HT1080 (cell line): ENCODE measurements at regions not wholly inside any gene's neighbourhood (a gene's known extent, or its start where the extent isn't known, plus 50 kb on each side); places are given as distances from the start of the nearest gene placed in this dataset.
A peak's percentile ranks its signal among the peaks of the same experiment; 100 is the strongest.
"Not testable (repeated sequence)": the region's sequence is repeated elsewhere in the genome, so short reads cannot be mapped to it uniquely, and the experiment has no call there.

Source experiments
- DNase-seq: peaks from one replicate; pipeline ENCODE4 v3.0.0-alpha.2; 2015; ENCODE audit warnings: low read depth

- DNase-seq: not testable (repeated sequence)
Measured at GRCh38 chr4:77366876-77367275, 209.9 kb downstream of the CCNG2 start.

DNA sequence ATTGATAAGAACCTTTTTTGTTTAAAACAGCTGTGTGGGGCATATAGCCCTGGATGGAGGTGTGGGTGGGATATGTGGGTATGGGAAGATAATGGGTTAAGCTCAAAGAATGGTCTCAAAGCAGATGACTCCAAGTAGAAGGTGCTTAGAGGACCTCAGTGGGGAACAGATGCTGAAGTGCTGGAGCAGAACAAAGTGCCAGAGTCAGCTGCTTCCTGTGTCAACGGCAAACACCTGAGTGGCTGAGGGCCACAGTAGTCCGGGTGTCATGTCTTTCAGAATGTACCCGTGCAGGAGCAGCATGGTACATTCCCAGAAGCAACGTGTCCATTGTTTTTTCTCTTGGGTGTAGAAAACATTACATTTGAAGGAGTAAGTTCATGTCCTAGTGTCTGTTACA lies 210.6 kb downstream of the CCNG2 start:
- DNase-seq: no peak

DNA sequence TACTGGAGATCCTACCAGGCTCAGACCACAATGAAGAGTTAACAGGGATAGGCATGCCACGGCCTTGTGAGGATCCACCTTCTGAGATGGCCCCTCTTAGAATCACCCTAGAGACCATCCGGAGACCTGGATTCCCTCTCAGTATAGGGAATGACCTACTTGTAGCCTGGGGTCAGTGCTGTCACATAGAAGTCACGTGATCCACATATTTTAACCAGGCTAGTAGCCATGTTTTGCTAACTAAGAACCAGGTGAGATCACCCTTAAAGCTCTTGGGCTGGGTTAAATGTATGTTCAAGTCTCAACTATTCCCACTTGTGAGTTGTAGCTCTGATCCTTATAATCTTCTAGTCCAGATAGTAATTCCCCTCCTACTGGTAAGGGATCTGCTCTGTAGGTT lies 215.4 kb downstream of the CCNG2 start:
- DNase-seq: no peak

DNA sequence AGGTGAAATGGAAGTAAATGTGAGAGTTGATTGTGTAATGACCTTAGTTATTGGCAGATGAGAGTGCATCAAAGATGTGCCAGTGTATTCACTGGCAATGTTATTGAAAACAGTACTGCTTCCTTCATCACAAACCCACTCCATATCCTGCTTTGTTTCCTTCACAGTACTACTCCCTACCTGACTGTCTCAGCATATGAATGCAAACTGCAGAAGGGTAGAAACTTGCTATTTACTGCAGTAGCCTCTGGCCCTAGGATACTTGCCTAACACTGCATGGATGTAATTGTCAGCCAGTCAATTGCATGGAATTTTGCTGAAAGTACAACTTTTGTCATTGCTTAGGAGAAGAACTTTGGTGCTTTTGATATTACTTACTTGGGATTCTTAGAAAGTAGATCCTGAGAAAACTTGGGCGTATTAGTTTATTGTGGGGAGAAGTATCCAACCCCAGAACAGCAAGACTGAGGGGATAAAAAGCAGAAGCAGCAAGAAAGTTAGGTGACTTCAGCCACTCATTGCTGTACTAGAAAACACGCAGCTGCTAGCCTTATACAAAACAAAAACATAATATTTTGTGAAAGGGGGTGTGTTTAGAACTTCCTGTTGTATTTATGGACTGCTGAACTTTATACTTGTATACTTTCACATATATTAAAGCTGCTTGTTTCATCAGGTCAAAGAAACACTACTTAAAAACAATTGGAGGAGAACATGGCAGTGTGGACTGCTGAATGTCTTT lies 219.0 kb downstream of the CCNG2 start:
- DNase-seq: no peak

- DNase-seq: no peak
Measured at GRCh38 chr4:77376788-77377460, 219.9 kb downstream of the CCNG2 start.

DNA sequence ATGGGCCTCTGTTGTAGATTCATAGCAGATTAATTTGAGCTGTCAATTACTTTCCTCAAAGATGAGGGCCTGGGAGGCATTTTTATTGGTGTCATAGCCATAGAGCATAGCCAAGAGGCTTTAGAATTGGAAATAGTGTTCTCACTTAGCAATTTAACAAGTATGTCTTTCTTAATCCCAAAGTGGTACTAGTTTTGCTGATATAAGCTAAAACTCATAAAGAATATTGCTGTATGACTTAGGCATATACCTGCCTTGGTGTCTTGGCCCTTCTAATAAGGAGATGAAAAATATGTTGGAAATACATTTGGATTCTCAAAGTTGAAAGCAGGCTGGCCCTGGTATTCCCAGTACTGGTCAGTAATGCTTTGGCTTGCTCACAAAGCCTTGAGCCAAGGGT lies 221.5 kb upstream of the CXCL13 start:
- DNase-seq: no peak

DNA sequence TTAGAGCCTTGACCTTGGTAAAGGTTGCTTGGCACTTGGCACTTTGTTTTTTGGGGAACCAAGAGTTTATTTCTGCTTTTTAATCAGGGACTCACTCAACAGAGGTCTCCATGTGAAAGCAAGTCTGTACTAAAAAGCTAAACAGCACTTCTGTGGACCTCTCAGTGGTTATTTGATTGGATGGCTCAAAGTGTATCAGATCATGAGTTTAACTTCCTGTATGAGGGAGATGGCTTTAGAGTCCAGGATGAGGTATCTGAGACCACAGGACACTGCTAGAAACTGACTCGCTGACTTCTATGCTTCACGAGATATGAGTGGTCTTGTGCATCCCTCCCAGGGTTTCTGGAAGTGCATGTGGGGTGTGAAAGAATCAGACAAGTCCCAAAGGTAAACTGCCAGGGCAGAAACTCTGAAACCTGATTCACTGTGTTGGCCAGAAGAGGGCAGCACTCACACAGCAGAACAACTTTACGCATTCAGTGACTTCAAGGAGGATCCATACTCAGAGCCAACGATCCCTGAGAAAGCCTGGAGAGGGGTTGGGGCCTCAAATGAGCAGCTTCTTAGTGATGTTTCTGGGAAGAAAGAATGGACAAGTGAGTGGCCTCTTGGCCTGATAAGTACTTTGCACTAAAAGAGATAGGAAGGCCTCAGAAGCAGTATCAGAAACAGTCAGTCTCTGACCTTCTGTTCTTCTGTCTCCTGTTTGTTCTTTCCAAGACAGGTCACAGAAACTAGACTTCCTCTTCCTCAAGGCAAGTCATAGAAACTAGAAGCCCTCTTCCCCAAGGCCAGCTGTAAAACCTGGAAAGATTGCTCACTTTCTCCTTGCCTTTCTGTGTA lies 220.3 kb upstream of the CXCL13 start:
- DNase-seq: peak; percentile 46

DNA sequence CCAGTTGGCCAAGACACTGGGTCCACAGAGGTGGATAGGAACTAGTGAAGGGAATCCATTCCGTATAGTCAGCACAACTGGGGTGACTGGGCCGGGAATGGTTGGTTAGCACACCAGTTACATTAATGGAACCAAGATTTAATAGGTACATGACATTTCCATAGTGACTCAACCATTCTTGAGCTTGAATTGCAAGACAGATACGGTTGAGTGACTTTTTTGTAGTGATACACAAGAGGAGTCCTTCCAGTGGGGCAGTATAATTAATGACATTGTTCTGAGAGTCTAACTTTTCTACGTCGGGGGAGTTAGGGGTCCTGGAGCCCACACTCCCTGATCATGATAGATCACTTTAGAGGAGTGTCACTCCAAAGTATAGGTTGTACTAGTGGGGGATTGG lies 211.6 kb upstream of the CXCL13 start:
- DNase-seq: no peak

- no peak for DNase-seq
Measured at GRCh38 chr4:77395481-77395880, 210.1 kb upstream of the CXCL13 start.

- DNase-seq: no peak
Measured at GRCh38 chr4:77398256-77398655, 207.4 kb upstream of the CXCL13 start.

GRCh38 chr4:77399831-77400230 lies 205.8 kb upstream of the CXCL13 start:
- no peak for DNase-seq

DNA sequence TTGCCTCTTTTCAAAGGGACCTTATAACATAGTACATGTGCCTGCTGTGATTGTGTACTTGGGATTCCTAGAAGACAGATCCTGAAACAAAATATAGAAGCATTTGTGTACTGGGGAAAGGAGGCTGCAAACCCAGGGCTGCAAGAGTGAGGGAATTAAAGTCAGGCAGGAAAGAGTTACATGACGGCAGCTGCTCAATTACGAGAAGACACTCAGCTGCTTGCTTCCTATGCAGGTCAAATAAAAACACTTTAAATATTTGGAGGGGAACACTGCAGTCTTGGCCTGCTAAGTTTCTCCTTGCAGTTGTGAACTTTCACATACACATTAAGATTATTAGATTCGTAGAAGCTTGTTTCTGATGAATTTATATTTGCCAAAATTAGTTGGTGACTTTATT lies 191.9 kb upstream of the CXCL13 start:
- DNase-seq: no peak

DNA sequence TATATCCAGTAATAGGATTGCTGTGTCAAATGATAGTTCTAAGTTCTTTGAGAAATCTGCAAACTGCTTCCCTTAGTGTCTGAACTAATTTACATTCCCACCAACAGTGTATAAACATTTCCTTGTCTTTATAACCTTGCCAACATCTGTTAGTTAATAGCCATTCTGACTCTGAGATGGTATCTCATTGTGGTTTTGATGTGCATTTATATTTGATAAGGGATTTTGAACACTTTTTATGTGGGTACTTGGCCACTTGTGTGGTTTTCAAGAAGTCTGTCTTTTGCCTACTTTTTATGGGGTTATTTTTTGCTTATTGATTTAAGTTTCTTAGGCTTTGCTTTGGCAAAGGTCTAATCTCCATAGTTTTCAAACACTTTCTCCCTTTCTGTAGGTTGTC lies 189.9 kb upstream of the CXCL13 start:
- DNase-seq: no peak

- peak; percentile 24 for DNase-seq
Measured at GRCh38 chr4:77418333-77418732, 187.3 kb upstream of the CXCL13 start.

- no peak for DNase-seq
Measured at GRCh38 chr4:77430847-77431246, 174.8 kb upstream of the CXCL13 start.

- no peak for DNase-seq
Measured at GRCh38 chr4:77431546-77431945, 174.1 kb upstream of the CXCL13 start.

DNA sequence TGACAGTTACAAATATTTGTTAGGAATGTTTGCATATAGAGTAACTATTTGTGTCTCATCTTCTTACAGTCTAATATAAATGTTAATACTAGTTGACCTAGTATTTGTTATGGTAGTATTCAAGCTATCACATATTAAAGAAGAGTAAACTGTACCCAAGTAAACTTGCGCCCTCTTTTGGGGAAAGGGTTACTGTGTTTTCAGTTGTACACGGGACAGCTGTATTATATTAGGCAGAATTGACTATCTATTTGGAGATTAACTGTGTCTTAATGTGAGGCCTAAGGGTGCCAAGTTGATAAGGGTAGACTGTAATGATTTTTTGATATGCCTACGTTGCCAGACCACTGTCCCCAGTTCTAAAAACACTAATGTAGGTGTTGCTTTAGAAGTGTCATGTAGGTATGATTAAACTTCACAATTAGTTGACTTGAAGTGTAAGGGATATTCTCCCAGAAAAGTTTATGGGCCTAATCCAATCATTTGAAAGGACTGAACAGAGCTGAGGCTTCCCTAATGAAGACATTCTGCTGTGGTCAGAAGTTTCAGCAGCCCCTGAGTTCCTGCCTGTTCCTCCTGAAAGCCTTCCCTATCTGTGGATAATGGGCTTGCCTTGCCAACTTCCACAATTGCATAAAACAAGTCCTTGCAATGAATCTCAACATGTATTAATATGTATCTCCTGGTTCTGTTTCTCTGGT lies 172.8 kb upstream of the CXCL13 start:
- no peak for DNase-seq

DNA sequence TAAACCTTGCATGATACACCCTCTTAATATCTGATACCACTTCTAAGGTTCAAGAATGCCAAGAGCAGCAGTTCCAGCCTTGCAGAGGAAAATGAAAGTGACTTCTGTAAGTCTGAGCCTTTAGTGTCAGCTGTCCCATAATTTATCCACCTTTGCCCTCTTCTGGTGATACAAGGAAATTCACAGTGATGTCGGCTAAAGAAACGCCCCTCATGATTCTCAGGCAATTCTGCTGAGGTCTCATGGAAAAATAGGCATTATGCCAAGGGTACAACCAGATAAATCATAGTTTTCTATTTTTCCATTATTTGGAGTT lies 172.2 kb upstream of the CXCL13 start:
- DNase-seq: peak; percentile 56

DNA sequence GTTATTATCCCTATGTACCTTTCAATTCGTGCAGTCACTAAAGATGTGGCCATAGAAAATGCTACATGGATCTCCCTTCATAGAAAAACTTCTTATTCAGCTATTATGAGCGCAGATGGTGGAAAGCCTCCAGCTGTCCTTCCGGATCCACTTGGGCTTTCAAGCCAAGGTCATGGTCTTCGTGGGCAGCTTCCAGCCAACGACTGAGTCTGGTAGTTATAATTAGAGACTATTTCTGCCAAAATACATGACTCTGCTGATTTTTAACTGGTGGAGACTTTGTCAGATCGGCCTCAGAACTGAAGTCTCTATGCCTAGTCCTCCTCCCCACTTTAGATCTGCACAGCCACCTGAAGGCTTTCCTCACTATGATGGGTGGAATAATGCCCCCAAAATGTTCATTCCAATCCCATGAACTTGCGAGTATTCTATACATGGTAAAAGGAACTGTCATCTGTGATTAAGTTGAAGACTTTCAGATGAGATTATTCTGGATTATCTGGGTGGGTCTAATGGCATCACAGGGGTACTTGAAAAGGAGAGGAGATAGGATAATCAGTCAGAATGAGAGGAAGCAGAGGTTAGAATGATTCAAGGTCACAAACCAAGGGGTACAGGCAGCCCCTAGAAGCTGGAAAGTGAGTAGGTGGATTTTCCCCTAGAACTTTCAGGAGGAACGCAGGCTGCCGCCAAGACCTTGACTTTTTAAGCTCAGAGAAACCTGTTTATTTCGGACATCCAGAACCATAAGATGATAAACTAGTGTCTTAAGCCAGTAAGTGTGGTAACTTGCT lies 171.1 kb upstream of the CXCL13 start:
- no peak for DNase-seq

- DNase-seq: no peak
Measured at GRCh38 chr4:77437079-77437478, 168.5 kb upstream of the CXCL13 start.

GRCh38 chr4:77438549-77438948 lies 167.1 kb upstream of the CXCL13 start:
- DNase-seq: no peak
